H1 (cell line): ENCODE measurements at regions not wholly inside any gene's neighbourhood (a gene's known extent, or its start where the extent isn't known, plus 50 kb on each side); places are given as distances from the start of the nearest gene placed in this dataset.

Experiments
- CTCF ChIA-PET: fragments of 300-600 bp; sonication (Branson Sonifier 250); formaldehyde crosslinking; loops from one replicate; lab custom pipeline; 2021; ENCODE audit not compliant: partially characterized antibody; lab: Charles Lee
- POLR2A ChIA-PET: fragments of 300-600 bp; sonication (Branson Sonifier 250); formaldehyde crosslinking; loops from one replicate; lab custom pipeline; 2021; ENCODE audit warnings: inconsistent platforms; ENCODE audit not compliant: partially characterized antibody; lab: Charles Lee
- DNase-seq, 2 experiments: peaks; one replicate each; pipeline versions ENCODE4 v3.0.0 to v3.0.0-alpha.2; 2010 to 2022; ENCODE audit warnings: low spot score in 2 of 2, low read depth in 1 of 2, mixed read lengths in 1 of 2
- FAIRE-seq: peaks from 2 replicates; lab custom pipeline; 2011; peaks lifted over from hg19 to GRCh38; lab: Jason Lieb, UNC
- H2AFZ ChIP-seq: 2 replicates; pipeline ENCODE4 v1.8.1; 2012; ENCODE audit warnings: low read length, inconsistent platforms
- H2AK5ac ChIP-seq: 2 replicates; pipeline ENCODE4 v1.6.1; 2013; ENCODE audit warnings: low read depth, low read length
- H2BK120ac ChIP-seq: replicated peaks from 2 replicates; pipeline ENCODE3; 2013; ENCODE audit warnings: low read depth, low read length, inconsistent platforms
- H2BK12ac ChIP-seq: 2 replicates; pipeline ENCODE4 v1.6.1; 2013; ENCODE audit warnings: low read depth, low read length
- H2BK15ac ChIP-seq: 2 replicates; pipeline ENCODE4 v1.6.1; 2013; ENCODE audit warnings: low read length
- H2BK20ac ChIP-seq: 2 replicates; pipeline ENCODE4 v1.6.1; 2013; ENCODE audit warnings: low read length
- H2BK5ac ChIP-seq: 2 replicates; pipeline ENCODE4 v1.6.1; 2013; ENCODE audit warnings: low read depth, low read length
- H3K14ac ChIP-seq: 2 replicates; pipeline ENCODE4 v1.6.1; 2013; ENCODE audit warnings: inconsistent platforms; ENCODE audit not compliant: insufficient read length
- H3K18ac ChIP-seq: 2 replicates; pipeline ENCODE4 v1.6.1; 2013; ENCODE audit warnings: low read length; ENCODE audit errors: extremely low read depth
- H3K23ac ChIP-seq: 2 replicates; pipeline ENCODE4 v1.6.1; 2013; ENCODE audit warnings: inconsistent platforms; ENCODE audit not compliant: insufficient read length
- H3K23me2 ChIP-seq: 2 replicates; pipeline ENCODE4 v1.6.1; 2013; ENCODE audit warnings: low read depth, low read length
- H3K27ac ChIP-seq: 2 replicates; pipeline ENCODE4 v1.6.1; 2011; ENCODE audit warnings: low read depth, low read length, inconsistent platforms
- H3K27me3 ChIP-seq, 4 experiments: replicated peaks in 1 of 4; 1 replicate in 1 of 4; 2 replicates in 3 of 4; pipeline versions ENCODE4 v1.6.1 to v1.8.1; 2011 to 2013; ENCODE audit warnings: low read length in 3 of 4, mild to moderate bottlenecking in 3 of 4, inconsistent platforms in 2 of 4, mixed read lengths in 2 of 4, moderate library complexity in 1 of 4; ENCODE audit not compliant: control insufficient read depth in 3 of 4, insufficient read depth in 3 of 4; ENCODE audit errors: extremely low read depth in 1 of 4
- H3K36me3 ChIP-seq, 4 experiments: 2 replicates each; pipeline versions ENCODE4 v1.6.1 to v1.8.1; 2011 to 2013; ENCODE audit warnings: mild to moderate bottlenecking in 4 of 4, low read length in 3 of 4, moderate library complexity in 2 of 4, control low read depth in 1 of 4, inconsistent platforms in 1 of 4; ENCODE audit not compliant: insufficient read depth in 4 of 4, control insufficient read depth in 2 of 4
- H3K4ac ChIP-seq: replicated peaks from 2 replicates; pipeline ENCODE3; 2013; ENCODE audit warnings: low read length, low read depth, mixed read lengths, inconsistent platforms; ENCODE audit not compliant: insufficient read length
- H3K4me1 ChIP-seq, 4 experiments: replicated peaks in 1 of 4; 1 replicate in 1 of 4; 2 replicates in 3 of 4; pipeline versions ENCODE4 v1.6.1 to v1.8.1; 2011 to 2013; ENCODE audit warnings: low read length in 3 of 4, inconsistent platforms in 2 of 4, mixed read lengths in 1 of 4; ENCODE audit not compliant: insufficient read depth in 4 of 4, control insufficient read depth in 3 of 4
- H3K4me2 ChIP-seq, 2 experiments: 2 replicates each; pipeline versions ENCODE4 v1.6.1 to v1.8.1; 2011 to 2013; ENCODE audit warnings: low read depth in 2 of 2, low read length in 2 of 2, control low read depth in 1 of 2, inconsistent platforms in 1 of 2, mild to moderate bottlenecking in 1 of 2; ENCODE audit not compliant: insufficient read depth in 1 of 2
- H3K4me3 ChIP-seq, 4 experiments: fragments of 200-600, 300-600 bp in 1 of 4; sonication (generic), shearing (Covaris generic), sonication (Bioruptor Twin) in 1 of 4; 2 replicates each; pipeline versions ENCODE4 v1.5.1 to v1.8.1; 2011 to 2016; ENCODE audit warnings: low read length in 4 of 4, low read depth in 3 of 4, control low read depth in 2 of 4, inconsistent platforms in 2 of 4, mild to moderate bottlenecking in 2 of 4, mixed read lengths in 1 of 4, moderate library complexity in 1 of 4; ENCODE audit not compliant: insufficient read depth in 2 of 4; ENCODE audit errors: extremely low read depth in 1 of 4
- H3K56ac ChIP-seq: replicated peaks from 2 replicates; pipeline ENCODE3; 2013; ENCODE audit warnings: low read depth, mild to moderate bottlenecking, mixed read lengths, low read length, inconsistent platforms; ENCODE audit not compliant: insufficient read length
- H3K79me1 ChIP-seq: 2 replicates; pipeline ENCODE4 v1.6.1; 2013; ENCODE audit warnings: low read depth, low read length, control low read depth
- H3K79me2 ChIP-seq, 2 experiments: 2 replicates each; pipeline versions ENCODE4 v1.6.1 to v1.8.1; 2012 to 2013; ENCODE audit warnings: low read length in 2 of 2, mild to moderate bottlenecking in 2 of 2, inconsistent platforms in 1 of 2; ENCODE audit not compliant: insufficient read depth in 2 of 2, control insufficient read depth in 1 of 2
- H3K9ac ChIP-seq, 4 experiments: replicated peaks in 1 of 4; 1 replicate in 1 of 4; 2 replicates in 3 of 4; pipeline versions ENCODE4 v1.6.1 to v1.8.1; 2011 to 2013; ENCODE audit warnings: low read depth in 3 of 4, low read length in 3 of 4, control low read depth in 2 of 4, mild to moderate bottlenecking in 2 of 4, moderate library complexity in 2 of 4, inconsistent platforms in 1 of 4; ENCODE audit errors: extremely low read depth in 1 of 4
- H3K9me3 ChIP-seq, 2 experiments: 2 replicates each; pipeline versions ENCODE4 v1.6.1 to v1.8.1; 2012 to 2013; ENCODE audit warnings: mild to moderate bottlenecking in 2 of 2, moderate library complexity in 2 of 2, control low read depth in 1 of 2, inconsistent platforms in 1 of 2, low read depth in 1 of 2, low read length in 1 of 2, mixed read lengths in 1 of 2; ENCODE audit not compliant: insufficient read depth in 2 of 2
- H4K20me1 ChIP-seq, 2 experiments: replicated peaks in 1 of 2; 2 replicates each; pipeline versions ENCODE3 to v1.8.1; 2011 to 2013; ENCODE audit warnings: inconsistent platforms in 2 of 2, low read length in 2 of 2, mild to moderate bottlenecking in 1 of 2; ENCODE audit not compliant: insufficient read depth in 2 of 2, control insufficient read depth in 1 of 2
- H4K5ac ChIP-seq: 2 replicates; pipeline ENCODE4 v1.6.1; 2013; ENCODE audit warnings: low read length, low read depth, mixed read lengths, inconsistent platforms; ENCODE audit not compliant: insufficient read length
- H4K8ac ChIP-seq: 2 replicates; pipeline ENCODE4 v1.8.0; 2013; ENCODE audit warnings: mild to moderate bottlenecking, moderate library complexity, low read length, inconsistent platforms; ENCODE audit not compliant: insufficient read depth; ENCODE audit errors: extremely low read depth
- H4K91ac ChIP-seq: replicated peaks from 2 replicates; pipeline ENCODE3; 2013; ENCODE audit warnings: low read length, mixed read lengths, inconsistent platforms; ENCODE audit not compliant: insufficient read length
- ASH2L ChIP-seq: fragments of 200-600, 300-600 bp; sonication (generic); IDR thresholded peaks from one replicate; pipeline ENCODE4 v1.7.1; 2017; ENCODE audit warnings: low read length
- CTBP2 ChIP-seq: IDR thresholded peaks from 2 replicates; pipeline ENCODE4 v1.7.0; 2011; ENCODE audit warnings: borderline replicate concordance, mild to moderate bottlenecking, moderate library complexity, mixed read lengths, low read length; ENCODE audit not compliant: insufficient read depth, insufficient read length
- KDM5A ChIP-seq: fragments of 200-600 bp; IDR thresholded peaks from 2 replicates; pipeline ENCODE4 v1.7.1; 2012; ENCODE audit warnings: mild to moderate bottlenecking, low read length, inconsistent platforms, mixed read lengths
- POU5F1 ChIP-seq: IDR thresholded peaks from 2 replicates; pipeline ENCODE4 v1.6.1; 2011; ENCODE audit warnings: low read depth, mild to moderate bottlenecking, low read length, moderate library complexity
- RBBP5 ChIP-seq: IDR thresholded peaks from 2 replicates; pipeline ENCODE4 v1.7.1; 2012; ENCODE audit warnings: low read depth, mild to moderate bottlenecking, inconsistent platforms, low read length, moderate library complexity, borderline replicate concordance
- RNF2 ChIP-seq: fragments of 200-900, 300-1000 bp; sonication (generic); IDR thresholded peaks from 2 replicates; pipeline ENCODE4 v1.7.1; 2016; ENCODE audit warnings: borderline replicate concordance, low read depth, mild to moderate bottlenecking, antibody characterized with exemption, low read length; ENCODE audit not compliant: poor library complexity, severe bottlenecking; ENCODE audit errors: missing control alignments
- RXRA ChIP-seq: IDR thresholded peaks from 2 replicates; pipeline ENCODE4 v1.6.1; 2011; ENCODE audit warnings: low read depth, mild to moderate bottlenecking, low read length, moderate library complexity; ENCODE audit not compliant: insufficient read depth
- SIRT6 ChIP-seq: IDR thresholded peaks from one replicate; pipeline ENCODE4 v1.7.1; 2012; ENCODE audit warnings: low read length, inconsistent platforms
- SP1 ChIP-seq: IDR thresholded peaks from 2 replicates; pipeline ENCODE4 v1.6.1; 2011; ENCODE audit warnings: low read depth, low read length
- SP4 ChIP-seq: IDR thresholded peaks from 2 replicates; pipeline ENCODE4 v1.6.1; 2012; ENCODE audit warnings: low read length, inconsistent platforms
- SUZ12 ChIP-seq: fragments of 200-600 bp; sonication (generic); IDR thresholded peaks from 2 replicates; pipeline ENCODE4 v1.6.1; 2012; ENCODE audit warnings: mild to moderate bottlenecking, inconsistent platforms, low read length, moderate library complexity, mixed read lengths
- TBP ChIP-seq: IDR thresholded peaks from 2 replicates; pipeline ENCODE4 v1.6.1; 2011; ENCODE audit warnings: low read depth, low read length, improper control_type of control experiment
- WGBS, 2 experiments: shearing (Covaris generic) in 1 of 2; methylation state at CpG; one replicate each; pipeline versions ENCODE4 v1.1.6 to v1.1.7; 2013 to 2015; ENCODE audit warnings: low lambda C conversion rate in 2 of 2, mixed read lengths in 2 of 2, inconsistent platforms in 1 of 2, low coverage in 1 of 2, missing lambda C conversion rate in 1 of 2; ENCODE audit not compliant: insufficient replicate concordance in 2 of 2, insufficient coverage in 1 of 2, insufficient read length in 1 of 2; ENCODE audit errors: extremely low coverage in 1 of 2, missing lambda C conversion rate in 1 of 2; 5-methylcytosine and 5-hydroxymethylcytosine counted together
- TF ChIP-seq, protein P1 (sequence below), 3 experiments: IDR thresholded peaks; 1 replicate in 2 of 3; 2 replicates in 1 of 3; pipeline versions ENCODE4 v1.5.1 to v1.6.1; 2011; ENCODE audit warnings: low read length in 3 of 3, mild to moderate bottlenecking in 3 of 3, inconsistent platforms in 2 of 3, low read depth in 1 of 3, moderate library complexity in 1 of 3; ENCODE audit not compliant: insufficient read depth in 1 of 3; ENCODE audit errors: control extremely low read depth in 1 of 3

DNA sequence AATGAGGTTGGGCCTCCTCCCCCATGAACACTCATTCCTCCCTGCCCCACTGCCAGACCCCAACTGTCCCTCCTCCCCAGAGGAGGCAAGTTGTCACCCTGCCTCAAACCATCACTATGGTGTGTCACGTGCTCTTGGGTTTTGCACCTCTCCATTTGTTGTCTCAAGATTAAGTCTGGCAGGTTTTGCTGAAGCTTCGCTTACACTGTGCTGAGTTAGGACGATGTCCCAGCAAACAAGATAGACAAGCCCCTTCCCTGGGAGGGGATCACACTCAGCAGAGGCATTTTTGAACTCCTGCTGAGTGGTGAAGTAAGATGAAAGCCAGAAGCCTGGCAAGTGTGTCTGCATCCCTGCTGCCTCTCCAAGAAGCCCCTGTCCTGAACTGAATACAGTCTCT is 78.3 kb downstream of the CBLN1 start:
- WGBS, 2 experiments: 82% methylated on average over 3 of the region's 3 CpGs; no CpG with 5 or more reads in 1 of the 2 experiments
- H4K91ac ChIP-seq: no peak overlapping the region
- DNase-seq (no peak), FAIRE-seq (no peak)
- no peaks in the 10 kb centered on the region for H3K79me1 ChIP-seq
- H2BK15ac ChIP-seq: no peak overlapping the region; the same call in 1 of the 2 replicates
- no peak overlapping the region for H3K56ac ChIP-seq
- no peaks in the 10 kb centered on the region for H3K79me2 ChIP-seq
- no peak overlapping the region for H3K23ac ChIP-seq
- no peak overlapping the region for H2AK5ac ChIP-seq
- CTCF ChIA-PET: interaction anchor here (1.2 kb wide), 1 partner anchor 20 kb away, joined by 3 read pairs; no protein-coding TSS in a partner anchor
- H3K9me3 ChIP-seq: no peaks in the 10 kb centered on the region
- no peak overlapping the region for H4K5ac ChIP-seq
- H3K27me3 ChIP-seq: no peaks in the 10 kb centered on the region
- no peak overlapping the region for H2BK20ac ChIP-seq
- no peak overlapping the region for H3K14ac ChIP-seq
- no peak overlapping the region for H3K18ac ChIP-seq
- H2BK120ac ChIP-seq: no peak overlapping the region
- POLR2A ChIA-PET: no interaction called here
- H4K20me1 ChIP-seq: no peaks in the 10 kb centered on the region
- no peak overlapping the region for H3K4me2 ChIP-seq
- no peak overlapping the region for H3K4me3 ChIP-seq
- no peak overlapping the region for H3K27ac ChIP-seq
- no peaks in the 10 kb centered on the region for H3K4me1 ChIP-seq
- H3K23me2 ChIP-seq: no peaks in the 10 kb centered on the region
- H2BK5ac ChIP-seq: no peak overlapping the region
- H2AFZ ChIP-seq: no peak overlapping the region
- no peaks in the 10 kb centered on the region for H3K36me3 ChIP-seq
- no peak overlapping the region for H3K4ac ChIP-seq
- no peak overlapping the region for H3K9ac ChIP-seq
- H4K8ac ChIP-seq: no peak overlapping the region
- H2BK12ac ChIP-seq: no peak overlapping the region
- TF ChIP-seq, protein P1, sequence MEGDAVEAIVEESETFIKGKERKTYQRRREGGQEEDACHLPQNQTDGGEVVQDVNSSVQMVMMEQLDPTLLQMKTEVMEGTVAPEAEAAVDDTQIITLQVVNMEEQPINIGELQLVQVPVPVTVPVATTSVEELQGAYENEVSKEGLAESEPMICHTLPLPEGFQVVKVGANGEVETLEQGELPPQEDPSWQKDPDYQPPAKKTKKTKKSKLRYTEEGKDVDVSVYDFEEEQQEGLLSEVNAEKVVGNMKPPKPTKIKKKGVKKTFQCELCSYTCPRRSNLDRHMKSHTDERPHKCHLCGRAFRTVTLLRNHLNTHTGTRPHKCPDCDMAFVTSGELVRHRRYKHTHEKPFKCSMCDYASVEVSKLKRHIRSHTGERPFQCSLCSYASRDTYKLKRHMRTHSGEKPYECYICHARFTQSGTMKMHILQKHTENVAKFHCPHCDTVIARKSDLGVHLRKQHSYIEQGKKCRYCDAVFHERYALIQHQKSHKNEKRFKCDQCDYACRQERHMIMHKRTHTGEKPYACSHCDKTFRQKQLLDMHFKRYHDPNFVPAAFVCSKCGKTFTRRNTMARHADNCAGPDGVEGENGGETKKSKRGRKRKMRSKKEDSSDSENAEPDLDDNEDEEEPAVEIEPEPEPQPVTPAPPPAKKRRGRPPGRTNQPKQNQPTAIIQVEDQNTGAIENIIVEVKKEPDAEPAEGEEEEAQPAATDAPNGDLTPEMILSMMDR (IDR thresholded peaks at IDR 0.05; ENCODE audit: control extremely low read depth in 1 of 3, insufficient read depth in 1 of 3, low read depth in 1 of 3, low read length in 3 of 3): no peak
- TF ChIP-seq ASH2L (no peak), RXRA (no peak), SP4 (no peak), RNF2 (no peak), KDM5A (no peak), SP1 (no peak), SUZ12 (no peak), CTBP2 (no peak), SIRT6 (no peak), RBBP5 (no peak), POU5F1 (no peak), TBP (no peak)
